Ovary (tissue), 7 donors: ENCODE measurements at regions not wholly inside any gene's neighbourhood (a gene's known extent, or its start where the extent isn't known, plus 50 kb on each side); places are given as distances from the start of the nearest gene placed in this dataset.

ENCODE experiments used
- DNase-seq, 5 donors: peaks; one replicate each; pipeline ENCODE4 v3.0.0-alpha.2; 2019 to 2020
- H3K27ac ChIP-seq, 2 donors: fragments of 200-600 bp; one replicate each; pipeline versions ENCODE4 v1.5.1 to v1.8.0; 2019 to 2022
- H3K27me3 ChIP-seq: fragments of 200-600 bp; one replicate; pipeline ENCODE4 v1.8.0; 2022
- H3K36me3 ChIP-seq: fragments of 200-600 bp; sonication (generic); one replicate; pipeline ENCODE4 v1.5.1; 2019
- H3K4me1 ChIP-seq: one replicate; pipeline ENCODE4 v1.8.1; 2013; ENCODE audit warnings: mild to moderate bottlenecking, moderate library complexity; ENCODE audit not compliant: insufficient read depth
- H3K4me3 ChIP-seq: fragments of 200-600 bp; sonication (generic); one replicate; pipeline ENCODE4 v1.5.1; 2017
- H3K9me3 ChIP-seq, 2 donors: fragments of 200-600 bp in 1 of 2; sonication (generic) in 1 of 2; one replicate each; pipeline versions ENCODE4 v1.5.1 to v1.8.1; 2013 to 2019; ENCODE audit warnings: mild to moderate bottlenecking in 1 of 2, moderate library complexity in 1 of 2
- CTCF ChIP-seq, 3 donors: fragments of 450-650 bp in 2 of 3; fragments of 200-600 bp in 1 of 3; IDR thresholded peaks; one replicate each; pipeline versions ENCODE4 v1.5.1 to v1.8.0; 2016 to 2022; ENCODE audit warnings: antibody characterized with exemption in 3 of 3, mild to moderate bottlenecking in 1 of 3
- EP300 ChIP-seq: sonication (generic); formaldehyde crosslinking; IDR thresholded peaks from one replicate; pipeline ENCODE4 v1.6.1; 2017; ENCODE audit warnings: antibody characterized with exemption
- POLR2A ChIP-seq: fragments of 450-650 bp; IDR thresholded peaks from one replicate; pipeline ENCODE4 v1.6.1; 2017; ENCODE audit warnings: antibody characterized with exemption, mild to moderate bottlenecking, moderate library complexity
- WGBS, 3 donors: extraction: QIAGEN DNeasy Blood & Tissue Kit in 1 of 3; methylation state at CpG; one replicate each; pipeline versions ENCODE4 v1.1.5 to v1.1.7; 2013 to 2017; 5-methylcytosine and 5-hydroxymethylcytosine counted together
- intact Hi-C, 4 donors: fragments of 100-400 bp; cut with DNase I; formaldehyde crosslinking; loops; one replicate each; pipeline versions ENCODE4 v1.11.0 to v1.15.1; 2022 to 2023
- donor health status: DM: no; HTN: no; CAD: no; lungs with moderate emphysema.
- donor health status: DM: no; HTN: no; CAD: no.
- donor health status: Bipolar disorder and iron deficiency.
- donor health status: DM: no; HTN: no; CAD: no.
- donor health status: DM: yes; HTN: yes; CAD: no.

GRCh38 chr5:159671886-159672285, 244.4 kb upstream of the ADRA1B start:
- intact Hi-C loops: no loop called here
- TF ChIP-seq POLR2A (no peak), EP300 (no peak), CTCF (IDR thresholded peaks at IDR 0.05) (no peak)
- Histone ChIP-seq H3K27ac (no peak overlapping the region), H3K27me3 (no peaks in the 10 kb centered on the region), H3K4me3 (no peak overlapping the region), H3K9me3 (peaks cover 0 to 4% of the 10 kb centered on the region in 2 donors), H3K4me1 (no peaks in the 10 kb centered on the region), H3K36me3 (no peaks in the 10 kb centered on the region)
- DNase-seq: no peak

- WGBS, 3 donors: 51 to 87% (median 76%) methylated on average over 2 of the region's 2 CpGs
- intact Hi-C loops: no loop called here
- no peak overlapping the region for H3K4me3 ChIP-seq
- TF ChIP-seq POLR2A (no peak), CTCF (IDR thresholded peaks at IDR 0.05) (no peak), EP300 (no peak)
- H3K9me3 ChIP-seq: peaks cover 0 to 4% of the 10 kb centered on the region in 2 donors
- no peak overlapping the region for H3K27ac ChIP-seq
- no peak for DNase-seq
- no peaks in the 10 kb centered on the region for H3K27me3 ChIP-seq
- no peaks in the 10 kb centered on the region for H3K4me1 ChIP-seq
- no peaks in the 10 kb centered on the region for H3K36me3 ChIP-seq
Measured at GRCh38 chr5:159673538-159673937, 242.7 kb upstream of the ADRA1B start.

- WGBS, 3 donors: 11 to 22% (median 13%) methylated on average over 1 of the region's 1 CpG
- Histone ChIP-seq H3K27me3 (no peaks in the 10 kb centered on the region), H3K27ac (no peak overlapping the region), H3K9me3 (peaks cover 0 to 3% of the 10 kb centered on the region in 2 donors), H3K4me3 (no peak overlapping the region), H3K4me1 (no peaks in the 10 kb centered on the region), H3K36me3 (no peaks in the 10 kb centered on the region)
- TF ChIP-seq POLR2A: no peak
- TF ChIP-seq EP300: no peak
- no peak for TF ChIP-seq CTCF (IDR thresholded peaks at IDR 0.05)
- intact Hi-C loops: no loop called here
- DNase-seq: no peak
Measured at GRCh38 chr5:159678657-159679392, 237.5 kb upstream of the ADRA1B start.

- H3K27ac ChIP-seq: no peak overlapping the region
- no peaks in the 10 kb centered on the region for H3K27me3 ChIP-seq
- no peak for TF ChIP-seq EP300
- TF ChIP-seq POLR2A: no peak
- TF ChIP-seq CTCF (IDR thresholded peaks at IDR 0.05): no peak
- peaks cover 0 to 3% of the 10 kb centered on the region in 2 donors for H3K9me3 ChIP-seq
- no peaks in the 10 kb centered on the region for H3K36me3 ChIP-seq
- 54 to 68% (median 63%) methylated on average over 3 of the region's 3 CpGs for WGBS, 3 donors
- intact Hi-C loops: no loop called here
- H3K4me1 ChIP-seq: no peaks in the 10 kb centered on the region
- DNase-seq: no peak
- no peak overlapping the region for H3K4me3 ChIP-seq
Measured at GRCh38 chr5:159680095-159680494, 236.2 kb upstream of the ADRA1B start.
